ENCODE measurements at regions not wholly inside any gene's neighbourhood (a gene's known extent, or its start where the extent isn't known, plus 50 kb on each side); places are given as distances from the start of the nearest gene placed in this dataset.

GRCh38 chr2:157194844-157195243, 62.7 kb upstream of the GALNT5 start:
- H3K27me3 Mint-ChIP-seq (ENCODE audit: insufficient read depth), result no peaks in the 10 kb centered on the region
- H3K36me3 Mint-ChIP-seq (ENCODE audit: low read depth), result no peaks in the 10 kb centered on the region
- peaks cover 46% of the 10 kb centered on the region for H3K4me1 Mint-ChIP-seq (ENCODE audit: low read depth)
- H3K27ac Mint-ChIP-seq, result peak overlapping the region; percentile 64
- TF ChIP-seq CTCF (IDR thresholded peaks at IDR 0.05), result no peak
- H3K4me3 Mint-ChIP-seq, result peak overlapping the region; percentile 16; the same call in 1 of the 2 replicates
- peak; percentile 10 for DNase-seq
- H3K9me3 Mint-ChIP-seq, result no peaks in the 10 kb centered on the region

- H3K27me3 Mint-ChIP-seq (ENCODE audit: insufficient read depth), result no peaks in the 10 kb centered on the region
- TF ChIP-seq CTCF (IDR thresholded peaks at IDR 0.05), result no peak
- no peak overlapping the region for H3K27ac Mint-ChIP-seq
- no peaks in the 10 kb centered on the region for H3K9me3 Mint-ChIP-seq
- peaks cover 26% of the 10 kb centered on the region for H3K4me1 Mint-ChIP-seq (ENCODE audit: low read depth)
- no peak overlapping the region for H3K4me3 Mint-ChIP-seq
- H3K36me3 Mint-ChIP-seq (ENCODE audit: low read depth), result no peaks in the 10 kb centered on the region
- DNase-seq, result no peak
Measured at GRCh38 chr2:157196956-157197355, 60.5 kb upstream of the GALNT5 start.

GRCh38 chr2:157197848-157198247, 59.7 kb upstream of the GALNT5 start:
- no peak overlapping the region for H3K4me3 Mint-ChIP-seq
- no peak for TF ChIP-seq CTCF (IDR thresholded peaks at IDR 0.05)
- no peaks in the 10 kb centered on the region for H3K9me3 Mint-ChIP-seq
- no peaks in the 10 kb centered on the region for H3K36me3 Mint-ChIP-seq (ENCODE audit: low read depth)
- peaks cover 26% of the 10 kb centered on the region for H3K4me1 Mint-ChIP-seq (ENCODE audit: low read depth)
- H3K27me3 Mint-ChIP-seq (ENCODE audit: insufficient read depth), result no peaks in the 10 kb centered on the region
- DNase-seq, result no peak
- H3K27ac Mint-ChIP-seq, result no peak overlapping the region

- DNase-seq, result no peak
- H3K4me1 Mint-ChIP-seq (ENCODE audit: low read depth), result no peaks in the 10 kb centered on the region
- H3K27ac Mint-ChIP-seq, result no peak overlapping the region
- no peaks in the 10 kb centered on the region for H3K27me3 Mint-ChIP-seq (ENCODE audit: insufficient read depth)
- H3K36me3 Mint-ChIP-seq (ENCODE audit: low read depth), result no peaks in the 10 kb centered on the region
- TF ChIP-seq CTCF (IDR thresholded peaks at IDR 0.05), result no peak
- H3K4me3 Mint-ChIP-seq, result no peak overlapping the region
- H3K9me3 Mint-ChIP-seq, result no peaks in the 10 kb centered on the region
Measured at GRCh38 chr2:157203651-157204050, 53.9 kb upstream of the GALNT5 start.

- no peak for DNase-seq
- Mint-ChIP-seq H3K9me3 (no peaks in the 10 kb centered on the region), H3K4me1 (ENCODE audit: low read depth) (no peaks in the 10 kb centered on the region), H3K4me3 (no peak overlapping the region), H3K27ac (no peak overlapping the region), H3K27me3 (ENCODE audit: insufficient read depth) (no peaks in the 10 kb centered on the region), H3K36me3 (ENCODE audit: low read depth) (no peaks in the 10 kb centered on the region)
- no peak for TF ChIP-seq CTCF (IDR thresholded peaks at IDR 0.05)
Measured at GRCh38 chr2:157204401-157204800, 53.1 kb upstream of the GALNT5 start.

- no peak overlapping the region for H3K27ac Mint-ChIP-seq
- H3K27me3 Mint-ChIP-seq (ENCODE audit: insufficient read depth), result no peaks in the 10 kb centered on the region
- no peak overlapping the region for H3K4me3 Mint-ChIP-seq
- DNase-seq, result no peak
- no peak for TF ChIP-seq CTCF (IDR thresholded peaks at IDR 0.05)
- H3K4me1 Mint-ChIP-seq (ENCODE audit: low read depth), result no peaks in the 10 kb centered on the region
- H3K9me3 Mint-ChIP-seq, result no peaks in the 10 kb centered on the region
- no peaks in the 10 kb centered on the region for H3K36me3 Mint-ChIP-seq (ENCODE audit: low read depth)
Measured at GRCh38 chr2:157206916-157207315, 50.6 kb upstream of the GALNT5 start.
